NCI-H510A (cell line): ENCODE measurements at regions not wholly inside any gene's neighbourhood (a gene's known extent, or its start where the extent isn't known, plus 50 kb on each side); places are given as distances from the start of the nearest gene placed in this dataset.
"Not testable (repeated sequence)": the region's sequence is repeated elsewhere in the genome, so short reads cannot be mapped to it uniquely, and the experiment has no call there.

Experiments
- DNase-seq: peaks from one replicate; lab custom pipeline; 2025; lab: John Stamatoyannopoulos, UW

DNA sequence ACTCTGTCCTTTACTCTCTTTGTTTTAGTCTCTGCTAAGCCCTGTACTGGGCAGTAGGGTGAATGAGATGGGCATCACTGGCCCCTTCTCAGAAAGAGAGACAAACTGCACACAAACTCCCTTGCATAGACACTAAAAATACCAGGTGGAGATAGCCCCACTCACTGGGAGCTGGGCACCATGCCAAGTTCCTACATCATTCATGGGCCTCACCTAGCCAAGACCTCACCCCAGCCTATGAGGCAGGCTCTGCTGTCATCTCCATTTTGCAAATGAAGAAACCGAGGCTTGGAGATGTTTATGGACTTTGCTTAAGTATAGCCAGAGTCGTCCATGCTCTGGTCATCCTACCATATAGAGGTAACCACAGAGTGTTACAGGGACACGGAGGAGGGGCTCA lies 499.8 kb upstream of the CDH11 start:
- DNase-seq = no peak

DNA sequence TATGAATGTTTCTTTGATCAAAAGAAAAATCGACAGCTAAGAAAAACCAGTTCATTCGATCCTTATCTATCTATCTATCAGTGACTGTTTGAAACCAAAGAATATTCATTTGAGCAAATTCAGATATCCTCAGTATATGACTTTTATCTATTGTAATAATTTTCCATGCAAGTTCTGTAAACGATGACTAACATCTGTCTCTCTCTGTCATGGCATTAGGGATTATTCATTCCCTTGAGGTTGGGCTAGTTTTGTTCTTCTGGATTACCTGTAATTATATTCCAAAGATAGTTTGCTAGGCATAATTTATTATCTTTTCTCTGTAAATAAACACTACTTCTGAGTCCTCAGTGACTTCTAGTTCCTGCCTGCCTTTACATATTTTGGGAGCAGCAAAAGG lies 497.7 kb upstream of the CDH11 start:
- no peak for DNase-seq

DNA sequence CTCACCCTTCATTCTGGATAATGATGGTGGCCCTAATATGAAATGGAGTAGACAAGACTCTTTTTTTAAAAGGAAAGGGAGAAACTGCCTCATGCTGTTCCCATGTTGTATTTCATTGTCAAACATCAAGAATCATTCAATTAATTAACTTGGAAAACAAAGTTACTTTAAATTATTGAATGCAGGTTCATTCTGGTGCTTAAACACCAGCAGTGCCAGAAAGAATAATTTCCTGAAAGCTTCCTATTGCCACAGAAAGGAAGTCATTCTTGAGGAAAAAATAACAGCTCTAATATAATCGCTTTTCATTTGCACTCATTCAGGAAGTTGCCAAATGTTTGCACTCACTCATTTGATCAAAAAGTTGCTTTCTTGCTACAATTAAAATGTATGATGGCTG lies 497.1 kb upstream of the CDH11 start:
- DNase-seq = no peak

DNA sequence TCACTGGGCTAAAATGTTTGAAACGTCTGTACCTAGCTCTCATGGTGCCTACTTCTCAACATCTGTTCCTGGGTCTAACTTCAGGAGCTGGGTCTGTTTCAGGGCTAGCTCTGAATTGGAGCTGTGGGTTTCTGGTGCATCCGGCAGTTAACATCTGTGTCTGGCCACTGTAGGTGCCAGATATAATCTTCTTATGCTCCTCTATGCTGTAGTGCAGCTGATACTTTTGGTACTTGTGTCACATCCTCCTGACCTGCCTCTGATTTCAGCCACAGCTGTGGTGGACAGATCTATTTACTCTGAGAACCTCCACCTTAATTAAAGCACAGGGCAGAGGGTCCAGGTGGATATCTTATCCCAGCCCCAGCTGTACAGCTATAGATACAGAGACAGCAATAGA lies 496.5 kb upstream of the CDH11 start:
- no peak for DNase-seq

DNA sequence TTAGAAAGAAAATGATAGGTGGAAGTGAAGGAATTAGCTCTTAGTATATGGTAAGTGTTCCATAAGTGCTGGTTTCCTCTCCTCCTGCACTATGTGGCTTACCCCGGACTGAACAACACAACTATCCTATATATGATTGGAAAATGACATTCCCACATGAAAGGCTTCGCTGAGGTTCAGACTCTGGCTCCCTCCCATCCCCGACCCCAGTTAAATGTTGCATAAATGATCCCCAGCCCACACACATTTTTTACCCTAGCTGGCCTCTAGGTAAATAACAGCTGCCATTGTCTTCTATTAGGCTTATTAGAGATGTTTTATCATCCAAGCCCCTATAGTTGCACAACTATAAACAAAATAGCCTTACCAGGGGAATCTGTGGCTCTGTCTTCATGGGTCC lies 495.6 kb upstream of the CDH11 start:
- DNase-seq = no peak

DNA sequence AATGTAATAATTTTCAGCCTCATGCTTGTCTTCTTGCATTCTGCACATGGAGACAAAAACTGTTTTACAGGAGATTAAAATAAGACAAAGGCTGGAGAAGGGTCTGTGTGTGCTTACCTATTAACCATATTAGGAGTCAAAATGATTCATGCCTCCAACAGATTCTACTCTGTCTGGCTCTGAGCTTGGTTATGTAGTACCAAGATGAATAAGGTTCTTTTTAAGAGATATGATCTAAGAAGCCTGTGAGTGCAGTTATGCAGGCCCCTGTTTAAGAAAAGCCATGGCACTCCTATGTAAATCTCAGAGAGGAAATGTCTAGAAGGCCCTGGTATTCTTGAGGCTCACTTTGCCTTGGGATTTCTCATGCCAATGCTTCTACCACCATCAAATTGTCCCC lies 486.6 kb upstream of the CDH11 start:
- no peak for DNase-seq

DNA sequence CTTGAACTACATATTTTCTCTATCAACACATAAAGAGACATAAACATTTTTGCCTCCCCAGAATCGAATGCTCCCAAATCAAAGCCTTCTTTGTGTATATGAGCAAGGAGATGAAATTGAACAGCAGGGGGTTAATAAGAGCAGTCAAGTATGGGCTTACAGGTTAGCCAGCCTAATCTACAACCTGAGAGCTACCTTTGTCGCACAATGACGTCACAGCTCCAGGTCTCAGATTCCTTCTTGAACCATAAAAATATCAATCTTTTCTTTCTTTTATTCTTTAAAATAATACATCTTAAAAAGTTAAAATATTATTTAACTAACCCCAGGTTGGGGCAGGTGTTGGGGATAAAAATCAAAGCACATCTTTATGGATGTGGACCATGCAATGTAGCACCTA lies 482.9 kb upstream of the CDH11 start:
- no peak for DNase-seq

DNA sequence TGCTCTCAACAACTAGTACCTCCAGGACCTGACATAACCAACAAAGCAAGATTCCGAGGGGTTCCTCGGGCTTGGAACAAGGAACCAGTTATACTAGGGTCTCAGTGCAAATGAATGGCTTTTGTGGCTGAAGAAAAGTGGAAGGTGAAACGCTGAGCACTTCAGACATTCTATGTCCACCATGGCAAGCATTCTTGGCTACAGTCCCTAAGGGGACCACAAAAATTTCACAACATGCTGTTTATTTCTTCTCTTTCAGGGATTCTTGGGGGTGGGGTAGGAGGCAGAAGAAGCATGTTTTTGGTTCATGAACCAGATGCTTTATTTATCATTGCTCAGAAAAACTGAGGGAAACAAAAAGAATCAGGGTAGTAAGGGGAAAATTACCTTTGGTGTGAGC lies 479.9 kb upstream of the CDH11 start:
- DNase-seq = no peak

DNA sequence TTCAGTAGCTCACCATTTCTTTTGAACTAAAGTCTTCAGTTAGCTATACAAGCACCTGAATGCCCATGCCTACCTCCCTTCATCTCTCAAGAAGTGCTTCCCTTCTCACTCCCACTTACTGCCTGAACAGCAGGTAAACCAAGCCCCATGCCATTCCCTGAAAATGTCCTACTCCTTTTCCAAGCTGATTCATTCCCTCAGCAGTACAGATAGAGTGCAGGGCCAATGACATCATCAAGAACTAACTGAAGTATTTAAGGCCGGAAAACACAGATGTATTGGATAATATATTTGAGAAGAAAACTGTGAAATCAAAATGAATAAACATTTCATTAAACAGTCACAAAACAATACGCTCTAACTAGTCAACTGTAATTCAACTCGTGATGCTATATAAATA lies 478.8 kb upstream of the CDH11 start:
- no peak for DNase-seq

DNA sequence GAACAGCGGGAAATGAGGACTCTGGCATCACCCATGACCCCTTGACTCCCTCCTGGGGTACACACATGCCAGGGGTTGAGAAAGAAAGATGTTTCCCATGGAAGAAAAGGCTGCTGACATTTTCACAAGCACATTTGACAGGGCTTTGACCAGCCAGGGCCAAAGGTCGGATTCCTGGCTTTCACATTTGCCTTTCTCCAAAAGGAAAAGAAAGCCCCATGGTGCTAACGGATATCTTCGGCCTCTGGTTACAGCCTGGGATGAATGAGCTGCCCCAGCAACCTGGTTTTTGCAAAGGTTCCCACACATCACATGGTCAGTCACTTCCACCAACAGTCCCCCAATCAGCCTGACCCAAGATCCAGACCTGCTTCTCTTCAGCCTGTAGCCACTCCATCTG lies 478.2 kb upstream of the CDH11 start:
- DNase-seq = no peak

DNA sequence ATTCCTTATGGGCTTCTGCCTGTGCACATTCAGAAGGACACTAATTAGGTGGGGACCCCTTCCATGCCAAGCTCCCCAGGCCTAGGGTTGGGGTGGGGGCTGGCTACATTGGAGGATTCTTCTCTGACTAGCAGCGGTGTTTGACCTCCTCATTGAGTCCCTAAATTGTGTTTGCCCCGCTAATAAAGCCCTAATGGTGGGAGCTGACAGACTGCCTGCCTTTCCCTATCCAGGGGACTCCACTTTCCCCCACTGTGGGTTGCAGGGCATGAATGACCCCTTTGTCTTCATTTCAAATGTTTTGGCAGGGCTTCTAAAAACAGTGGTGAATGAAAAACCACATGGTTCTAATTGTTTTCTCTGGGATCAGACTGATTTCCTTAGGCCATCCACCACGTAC lies 476.8 kb upstream of the CDH11 start:
- DNase-seq = no peak

DNA sequence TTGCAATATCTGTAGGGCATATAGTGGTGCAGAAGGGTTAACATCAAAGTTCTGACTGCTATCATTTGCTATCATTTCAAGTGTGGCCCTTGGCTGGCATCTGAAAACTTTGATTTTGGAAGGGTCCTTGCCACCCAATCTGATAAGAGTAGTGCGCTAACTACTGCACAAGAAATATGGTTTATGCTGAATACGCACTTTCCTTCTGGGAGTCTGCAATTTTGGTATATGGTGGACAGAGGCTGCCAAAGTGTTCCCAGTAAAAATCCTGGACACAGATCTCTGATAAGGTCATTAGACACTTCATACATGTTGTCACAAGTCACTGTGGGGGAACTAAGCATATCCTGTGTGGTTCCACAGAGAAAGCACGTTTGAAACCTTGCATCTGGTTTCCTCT lies 461.6 kb upstream of the CDH11 start:
- no peak for DNase-seq

DNA sequence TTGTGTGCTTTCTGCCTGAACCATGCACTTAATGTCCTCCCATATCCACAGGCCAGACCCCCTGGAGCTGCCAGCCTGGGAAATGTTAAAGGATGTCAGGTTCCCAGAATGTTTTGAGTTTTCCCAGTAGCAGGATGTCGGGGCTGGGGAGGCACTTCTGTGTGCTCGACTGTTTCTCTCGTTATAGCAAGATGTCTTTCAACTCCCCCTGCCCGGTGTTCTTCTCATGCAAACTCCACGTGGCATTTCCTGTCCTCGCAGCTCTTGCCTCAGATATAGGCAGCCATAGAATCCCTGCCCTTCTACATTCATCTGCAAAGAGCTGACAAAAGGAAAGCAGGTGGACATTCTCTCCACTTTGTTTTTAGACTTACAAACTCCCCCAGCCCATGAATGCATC lies 457.2 kb upstream of the CDH11 start:
- DNase-seq = no peak

DNA sequence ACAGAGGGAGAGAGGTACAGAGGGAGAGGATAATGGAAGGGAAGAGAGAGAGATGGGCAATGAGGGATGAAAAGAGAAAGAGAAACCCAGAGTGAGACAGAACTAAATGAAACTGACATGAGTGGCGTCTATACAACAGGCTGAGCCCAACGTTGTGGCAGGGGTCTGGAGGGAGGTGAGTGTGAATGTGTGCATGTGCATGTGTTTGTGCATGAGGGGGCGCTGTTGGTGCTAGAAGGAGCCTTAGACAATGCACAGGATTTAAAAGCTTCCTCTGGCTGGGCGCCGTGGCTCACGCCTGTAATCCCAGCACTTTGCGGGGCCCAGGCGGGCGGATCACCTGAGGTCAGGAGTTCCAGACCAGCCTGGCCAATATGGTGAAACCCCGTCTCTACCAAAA lies 454.8 kb upstream of the CDH11 start:
- no peak for DNase-seq

DNA sequence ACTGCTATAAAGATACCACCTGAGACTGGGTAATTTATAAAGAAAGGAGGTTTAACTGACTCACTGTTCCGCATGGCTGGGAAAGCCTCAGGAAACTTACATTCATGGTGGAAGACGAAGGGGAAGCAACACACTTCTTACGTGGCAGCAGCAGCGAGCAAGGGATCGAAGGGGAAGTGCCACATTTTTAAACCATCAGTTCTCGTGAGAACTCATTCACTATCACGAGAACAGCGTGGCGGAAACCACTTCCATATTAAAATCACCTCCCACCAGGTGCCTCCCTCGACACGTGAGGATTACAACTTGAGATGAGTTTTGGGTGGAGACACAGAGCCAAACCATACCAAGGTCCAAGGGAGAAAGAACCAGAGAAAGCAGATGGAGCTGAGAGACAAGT lies 454.3 kb upstream of the CDH11 start:
- no peak for DNase-seq

DNA sequence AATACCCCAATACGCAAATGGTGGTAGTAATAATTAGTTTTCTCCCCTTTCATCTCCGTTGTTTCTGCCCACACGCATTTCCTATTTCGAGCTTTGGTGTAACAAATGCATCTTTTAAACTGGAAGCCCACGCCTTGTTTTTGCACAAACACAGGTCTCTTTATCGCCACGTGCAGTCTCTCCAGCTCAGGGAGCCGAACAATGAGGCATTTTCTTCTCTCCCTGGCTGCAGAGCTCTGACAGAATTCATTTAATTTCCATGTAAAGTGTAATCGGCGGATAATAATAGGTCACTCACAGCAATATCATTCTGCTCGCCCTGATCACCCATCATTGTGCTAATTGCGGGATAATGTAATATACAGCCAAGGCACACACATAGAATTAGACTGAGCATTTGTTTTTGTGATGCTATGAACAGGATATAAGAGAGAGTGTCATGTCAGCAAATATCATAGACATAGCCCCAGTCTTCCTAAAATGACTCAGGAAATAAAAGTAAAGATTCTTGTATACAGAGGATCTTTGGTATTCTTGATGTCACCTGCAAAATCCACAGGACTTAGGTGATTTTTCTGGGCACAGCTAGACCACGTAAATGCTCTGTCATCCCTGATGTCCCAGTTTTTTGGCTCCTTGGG lies 452.6 kb upstream of the CDH11 start:
- no peak for DNase-seq

DNA sequence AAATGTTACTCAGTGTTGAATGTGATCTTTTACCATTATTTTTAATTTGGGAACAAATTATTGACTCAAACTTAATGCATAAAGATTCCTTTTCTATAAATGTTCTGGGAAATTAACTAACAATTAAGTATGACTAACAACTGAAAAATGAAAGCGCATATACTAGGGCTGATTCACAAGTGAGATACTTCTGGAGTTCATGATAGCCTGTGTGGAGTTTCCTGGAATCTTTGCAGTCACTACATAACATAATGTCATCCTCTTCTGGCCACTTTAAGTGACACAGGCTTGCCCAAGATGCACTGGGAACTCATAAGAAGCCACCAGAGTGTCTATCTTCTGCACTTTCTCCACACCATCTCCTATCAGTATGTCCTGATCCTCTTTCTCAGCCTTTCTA lies 450.3 kb upstream of the CDH11 start:
- DNase-seq = no peak

DNA sequence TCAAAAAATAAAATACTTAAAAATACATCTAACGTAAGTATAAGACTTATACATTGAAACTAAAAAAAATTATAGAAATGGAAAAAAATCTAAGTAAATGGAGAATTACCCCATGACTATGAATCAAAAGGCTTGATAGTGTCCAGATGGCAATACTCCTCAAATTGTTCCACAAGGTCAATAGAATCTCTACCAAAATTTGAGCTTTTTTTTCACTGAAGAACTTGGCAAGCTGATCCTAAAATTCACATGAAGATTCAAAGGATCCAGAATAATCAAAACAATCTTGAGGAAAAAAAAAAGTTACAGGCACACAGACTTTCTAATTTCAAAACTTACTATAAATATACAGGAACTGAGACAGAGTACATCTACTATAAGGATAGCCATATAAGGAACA lies 448.4 kb upstream of the CDH11 start:
- DNase-seq = no peak

DNA sequence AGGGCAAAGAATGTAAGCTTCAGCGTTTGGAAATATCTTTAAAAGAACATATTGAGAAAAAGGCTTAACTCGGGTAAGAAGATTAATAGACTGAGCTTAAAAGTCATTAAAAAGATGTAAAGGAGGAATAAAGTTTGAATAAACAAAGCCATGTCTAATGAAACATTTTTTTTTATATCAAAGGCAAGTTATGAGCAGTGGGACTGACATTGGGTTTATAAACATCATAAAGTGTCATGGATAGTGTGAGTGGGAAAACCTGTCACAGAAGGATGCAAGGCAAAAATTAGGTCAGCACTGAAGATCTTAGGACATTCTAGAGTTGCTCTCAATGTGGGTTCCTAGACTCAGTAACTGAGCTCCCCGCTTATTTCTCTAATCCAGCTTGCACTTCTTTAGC lies 438.0 kb upstream of the CDH11 start:
- DNase-seq = no peak

DNA sequence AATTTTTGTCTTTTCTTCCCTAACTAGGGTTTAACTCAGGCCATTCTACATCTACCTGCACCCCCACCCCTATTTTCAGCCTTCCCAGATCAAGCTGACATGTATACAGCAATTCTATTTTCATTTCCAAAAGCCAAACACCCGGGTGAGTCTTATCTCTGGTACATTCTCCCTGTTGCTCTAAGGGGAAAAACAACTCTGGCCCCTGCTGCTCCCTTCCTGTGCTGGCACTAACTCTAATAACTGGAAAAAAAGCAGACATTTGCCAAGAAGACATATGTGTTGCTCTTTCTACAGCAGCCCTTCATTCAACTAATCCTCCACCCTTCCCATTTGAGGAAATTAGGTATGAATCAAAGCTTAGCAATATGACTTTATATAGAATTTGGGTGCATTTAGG lies 427.8 kb upstream of the CDH11 start:
- DNase-seq = not testable (repeated sequence)

DNA sequence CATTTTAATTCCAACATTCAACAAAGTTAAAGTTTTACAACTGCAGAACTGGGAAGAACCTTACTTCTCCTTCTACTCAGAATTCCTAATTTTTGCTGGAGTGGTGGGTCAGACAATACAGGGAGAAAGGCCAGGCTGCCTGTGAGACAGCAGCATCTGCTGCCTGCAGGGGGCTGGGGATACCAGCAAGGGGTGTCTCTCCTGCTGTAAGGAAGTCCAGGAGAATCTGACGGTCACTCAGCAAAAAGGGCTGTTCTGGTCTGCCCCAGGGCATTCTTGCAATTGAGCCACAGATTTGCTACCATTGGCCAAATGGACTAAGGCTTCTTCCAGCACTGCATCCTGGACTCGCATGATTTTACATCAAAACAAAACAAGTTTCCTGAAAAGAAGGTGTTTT lies 426.6 kb upstream of the CDH11 start:
- DNase-seq = no peak

DNA sequence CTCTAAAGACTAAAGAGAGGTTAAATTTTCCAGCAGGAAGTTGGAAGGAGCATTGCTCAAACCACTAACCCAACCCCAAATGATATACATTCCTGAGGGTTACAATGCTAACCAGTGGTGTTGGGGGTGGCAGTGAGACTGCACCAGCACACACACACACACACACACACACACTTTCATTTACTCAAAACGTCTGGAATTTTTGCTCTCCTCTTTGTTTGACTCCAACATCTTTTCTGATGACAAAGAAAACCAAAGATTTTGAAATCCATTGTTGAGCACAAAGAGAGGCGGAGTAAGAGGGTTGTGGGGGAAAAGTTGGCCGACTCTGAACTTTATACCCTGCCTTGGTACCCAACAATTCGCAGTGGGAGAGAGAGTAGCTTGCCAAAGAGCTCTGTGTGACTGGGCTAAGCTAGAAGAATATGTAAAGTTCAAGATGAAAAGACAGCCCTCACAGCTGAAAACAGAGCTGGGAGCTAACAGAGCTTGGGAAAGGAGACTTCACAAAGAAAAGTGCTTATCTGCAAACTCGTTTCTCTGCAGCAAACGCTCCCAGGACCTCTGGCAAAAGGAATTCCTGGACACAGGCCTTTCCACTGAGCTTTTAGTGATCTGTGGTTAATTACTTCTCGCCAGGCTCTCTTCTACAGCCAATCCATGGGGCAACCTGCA lies 426.0 kb upstream of the CDH11 start:
- no peak for DNase-seq

DNA sequence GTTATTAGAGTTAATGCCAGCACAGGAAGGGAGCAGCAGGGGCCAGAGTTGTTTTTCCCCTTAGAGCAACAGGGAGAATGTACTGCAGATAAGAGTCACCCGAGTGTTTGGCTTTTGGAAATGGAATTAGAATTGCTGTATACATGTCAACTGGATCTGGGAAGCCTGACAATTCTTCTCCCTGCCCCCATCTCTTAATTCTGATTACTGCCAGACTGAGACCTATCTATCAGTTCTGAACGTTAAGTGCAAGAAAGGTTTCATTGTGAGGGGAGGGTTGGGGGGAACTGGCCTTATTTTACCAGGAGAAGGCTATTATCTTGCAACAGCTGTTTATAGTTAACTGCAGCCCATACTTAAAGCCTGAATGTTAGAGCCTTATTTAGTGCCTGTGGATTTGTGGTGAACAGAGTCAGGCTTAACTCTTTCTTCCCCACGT lies 424.5 kb upstream of the CDH11 start:
- no peak for DNase-seq

DNA sequence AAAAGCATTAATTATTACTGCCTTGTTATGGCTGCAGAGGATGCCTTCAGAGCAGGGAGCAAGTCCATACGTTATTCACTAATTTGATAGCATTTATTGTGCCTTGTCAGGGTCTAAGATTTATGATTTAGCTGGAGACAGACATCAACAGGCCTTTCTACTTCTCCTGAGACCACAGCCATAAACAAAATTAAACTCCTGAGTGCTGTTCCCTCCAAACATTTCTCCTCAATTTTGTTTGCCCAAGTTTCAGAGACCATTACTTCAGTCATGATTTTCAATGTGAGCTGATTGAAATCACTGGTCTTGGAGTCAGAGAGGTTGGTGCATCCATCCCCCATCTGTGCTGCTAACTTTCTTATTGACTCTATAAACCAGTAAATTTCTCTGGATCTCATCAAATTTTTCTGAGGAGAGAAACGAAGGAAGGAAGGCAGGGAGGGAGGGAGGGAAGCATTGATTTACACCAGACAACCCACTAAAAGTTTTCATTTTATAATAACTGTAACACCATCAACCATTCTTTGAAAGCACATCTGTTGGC lies 423.6 kb upstream of the CDH11 start:
- DNase-seq = no peak
